ENCODE measurements at regions not wholly inside any gene's neighbourhood (a gene's known extent, or its start where the extent isn't known, plus 50 kb on each side); places are given as distances from the start of the nearest gene placed in this dataset.
"Not testable (repeated sequence)": the region's sequence is repeated elsewhere in the genome, so short reads cannot be mapped to it uniquely, and the experiment has no call there.

- not testable (repeated sequence) for H3K27ac Mint-ChIP-seq (ENCODE audit: unreplicated experiment); DNase-seq (ENCODE audit: low spot score)
Observed at GRCh38 chr10:47578547-47578946, 55.1 kb upstream of the AGAP9 start.

More at GRCh38 chr10:47578547-47578946, 55.1 kb upstream of the AGAP9 start:
- not testable (repeated sequence) for H3K4me3 Mint-ChIP-seq (ENCODE audit: unreplicated experiment); H3K27me3 Mint-ChIP-seq (ENCODE audit: low read depth); H3K36me3 Mint-ChIP-seq (ENCODE audit: low read depth); H3K4me1 Mint-ChIP-seq (ENCODE audit: low read depth); H3K9me3 Mint-ChIP-seq (ENCODE audit: low read depth)
